Bronchial epithelial cell (primary cell): ENCODE measurements at regions not wholly inside any gene's neighbourhood (a gene's known extent, or its start where the extent isn't known, plus 50 kb on each side); places are given as distances from the start of the nearest gene placed in this dataset.
"Not testable (repeated sequence)": the region's sequence is repeated elsewhere in the genome, so short reads cannot be mapped to it uniquely, and the experiment has no call there.

Experiments used
- DNase-seq: peaks from one replicate; pipeline ENCODE4 v3.0.0-alpha.2; 2010; ENCODE audit warnings: low read depth
- FAIRE-seq: peaks from 2 replicates; lab custom pipeline; 2011; peaks lifted over from hg19 to GRCh38; lab: Jason Lieb, UNC
- H3K27me3 ChIP-seq: 2 replicates; pipeline ENCODE4 v1.5.1; 2011; ENCODE audit warnings: low read length; ENCODE audit not compliant: control insufficient read depth, insufficient read depth
- H3K36me3 ChIP-seq: 2 replicates; pipeline ENCODE4 v1.5.1; 2011; ENCODE audit warnings: low read length; ENCODE audit not compliant: control insufficient read depth, insufficient read depth
- H3K4me3 ChIP-seq: 2 replicates; pipeline ENCODE4 v1.5.1; 2011; ENCODE audit warnings: mild to moderate bottlenecking, low read depth, low read length, control low read depth
- CTCF ChIP-seq: IDR thresholded peaks from 2 replicates; pipeline ENCODE4 v1.5.1; 2011; ENCODE audit warnings: mild to moderate bottlenecking, moderate library complexity, low read length, control low read depth, inconsistent platforms; ENCODE audit not compliant: insufficient read depth, severe bottlenecking

GRCh38 chr7:124635416-124635815, 130.2 kb downstream of the GPR37 start:
- no peak for FAIRE-seq
- no peak for TF ChIP-seq CTCF

GRCh38 chr7:124633740-124634139, 131.9 kb downstream of the GPR37 start:
- no peak for TF ChIP-seq CTCF
- Histone ChIP-seq H3K36me3 (no peaks in the 10 kb centered on the region), H3K27me3 (no peaks in the 10 kb centered on the region), H3K4me3 (no peak overlapping the region)
- no peak for FAIRE-seq
- no peak for DNase-seq

More at GRCh38 chr7:124635416-124635815, 130.2 kb downstream of the GPR37 start:
- no peaks in the 10 kb centered on the region for H3K36me3 ChIP-seq
- H3K4me3 ChIP-seq, result no peak overlapping the region
- DNase-seq, result no peak
- H3K27me3 ChIP-seq, result no peaks in the 10 kb centered on the region

GRCh38 chr7:124630395-124630794, 135.2 kb downstream of the GPR37 start:
- FAIRE-seq (no peak), DNase-seq (no peak)
- Histone ChIP-seq H3K27me3 (no peaks in the 10 kb centered on the region), H3K36me3 (no peaks in the 10 kb centered on the region), H3K4me3 (no peak overlapping the region)
- no peak for TF ChIP-seq CTCF

- TF ChIP-seq CTCF, result no peak
- no peak for DNase-seq
- Histone ChIP-seq H3K27me3 (no peaks in the 10 kb centered on the region), H3K4me3 (no peak overlapping the region), H3K36me3 (no peaks in the 10 kb centered on the region)
- no peak for FAIRE-seq
Observed at GRCh38 chr7:124618871-124619270, 146.7 kb downstream of the GPR37 start.

- not testable (repeated sequence) for H3K4me3 ChIP-seq, H3K27me3 ChIP-seq, FAIRE-seq, H3K36me3 ChIP-seq
- DNase-seq, result peak; percentile 9
Observed at GRCh38 chr7:124618051-124618450, 147.5 kb downstream of the GPR37 start.

- FAIRE-seq, result no peak
Observed at GRCh38 chr7:124603066-124603465, 162.5 kb downstream of the GPR37 start.

More at GRCh38 chr7:124603066-124603465, 162.5 kb downstream of the GPR37 start:
- Histone ChIP-seq H3K4me3 (no peak overlapping the region), H3K36me3 (no peaks in the 10 kb centered on the region), H3K27me3 (no peaks in the 10 kb centered on the region)
- TF ChIP-seq CTCF, result no peak
- DNase-seq, result peak; percentile 61
